ENCODE measurements at regions not wholly inside any gene's neighbourhood (a gene's known extent, or its start where the extent isn't known, plus 50 kb on each side); places are given as distances from the start of the nearest gene placed in this dataset.

DNA sequence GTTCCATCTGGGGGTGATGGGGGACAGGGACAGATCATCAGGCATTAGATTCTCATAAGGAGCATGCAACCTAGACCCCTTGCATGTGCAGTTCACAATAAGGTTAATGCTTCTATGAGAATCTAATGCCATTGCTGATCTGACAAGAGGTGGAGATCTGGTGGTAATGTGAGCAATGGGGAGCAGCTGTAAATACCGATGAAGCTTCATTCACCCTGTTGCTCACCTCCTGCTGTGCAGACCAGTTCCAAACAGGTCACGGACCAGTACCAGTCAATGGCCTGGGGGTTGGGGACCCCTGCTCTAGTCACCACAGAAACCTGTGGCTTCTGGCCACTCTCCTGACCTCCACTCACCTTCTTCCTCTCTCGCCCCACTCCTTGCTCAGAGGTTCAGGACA lies 229.9 kb downstream of the PTPRU start:
- no peak for DNase-seq (ENCODE audit: extremely low spot score)
- 90% methylated on average over 3 of the region's 3 CpGs for WGBS
- TF ChIP-seq, protein P1, sequence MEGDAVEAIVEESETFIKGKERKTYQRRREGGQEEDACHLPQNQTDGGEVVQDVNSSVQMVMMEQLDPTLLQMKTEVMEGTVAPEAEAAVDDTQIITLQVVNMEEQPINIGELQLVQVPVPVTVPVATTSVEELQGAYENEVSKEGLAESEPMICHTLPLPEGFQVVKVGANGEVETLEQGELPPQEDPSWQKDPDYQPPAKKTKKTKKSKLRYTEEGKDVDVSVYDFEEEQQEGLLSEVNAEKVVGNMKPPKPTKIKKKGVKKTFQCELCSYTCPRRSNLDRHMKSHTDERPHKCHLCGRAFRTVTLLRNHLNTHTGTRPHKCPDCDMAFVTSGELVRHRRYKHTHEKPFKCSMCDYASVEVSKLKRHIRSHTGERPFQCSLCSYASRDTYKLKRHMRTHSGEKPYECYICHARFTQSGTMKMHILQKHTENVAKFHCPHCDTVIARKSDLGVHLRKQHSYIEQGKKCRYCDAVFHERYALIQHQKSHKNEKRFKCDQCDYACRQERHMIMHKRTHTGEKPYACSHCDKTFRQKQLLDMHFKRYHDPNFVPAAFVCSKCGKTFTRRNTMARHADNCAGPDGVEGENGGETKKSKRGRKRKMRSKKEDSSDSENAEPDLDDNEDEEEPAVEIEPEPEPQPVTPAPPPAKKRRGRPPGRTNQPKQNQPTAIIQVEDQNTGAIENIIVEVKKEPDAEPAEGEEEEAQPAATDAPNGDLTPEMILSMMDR (IDR thresholded peaks at IDR 0.05): no peak
- TF ChIP-seq POLR2A (IDR thresholded peaks at IDR 0.05; ENCODE audit: low read depth) (no peak), POLR2AphosphoS5 (IDR thresholded peaks at IDR 0.05) (no peak), EP300 (IDR thresholded peaks at IDR 0.05) (no peak)
- intact Hi-C loops (cut with DNase I): no loop called here
- no peak overlapping the region for H3K4me3 ChIP-seq
- no peak overlapping the region for H3K27ac ChIP-seq (replicated peaks in 1 of 4)
- peaks cover 0 to 44% (median 0%) of the 10 kb centered on the region in 4 donors for H3K27me3 ChIP-seq
- H3K9me3 ChIP-seq: peaks cover 0 to 25% (median 16%) of the 10 kb centered on the region in 4 donors
- H3K4me1 ChIP-seq: peaks cover 0 to 9% (median 0%) of the 10 kb centered on the region in 4 donors
- H3K36me3 ChIP-seq: no peaks in the 10 kb centered on the region

DNA sequence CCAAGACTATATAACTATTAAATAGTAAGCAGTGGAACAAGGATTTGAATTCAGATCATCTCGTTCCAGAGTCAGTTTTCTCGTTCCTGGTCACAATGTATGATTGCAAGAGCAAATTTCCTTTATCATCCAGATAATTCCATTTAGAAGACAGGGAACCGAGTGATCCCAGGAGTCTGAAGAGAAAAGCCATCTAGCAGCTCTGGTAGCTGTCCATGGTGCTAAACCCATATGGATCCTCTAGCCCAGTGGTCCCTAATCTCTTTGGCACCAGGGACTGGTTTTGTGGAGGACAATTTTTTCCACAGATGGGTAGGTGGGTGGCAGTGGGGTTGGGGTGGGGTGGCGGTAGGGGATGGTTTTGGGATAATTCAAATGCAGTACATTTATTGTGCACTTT lies 229.4 kb downstream of the PTPRU start:
- intact Hi-C loops (cut with DNase I): no loop called here
- Histone ChIP-seq H3K4me3 (no peak overlapping the region), H3K4me1 (peaks cover 0 to 9% (median 0%) of the 10 kb centered on the region in 4 donors), H3K9me3 (peaks cover 0 to 25% (median 16%) of the 10 kb centered on the region in 4 donors), H3K27ac (replicated peaks in 1 of 4) (no peak overlapping the region), H3K36me3 (no peaks in the 10 kb centered on the region), H3K27me3 (peaks cover 0 to 44% (median 0%) of the 10 kb centered on the region in 4 donors)
- WGBS: 80% methylated on average over 4 of the region's 4 CpGs
- no peak for DNase-seq (ENCODE audit: extremely low spot score)
- TF ChIP-seq EP300 (IDR thresholded peaks at IDR 0.05) (no peak), POLR2AphosphoS5 (IDR thresholded peaks at IDR 0.05) (no peak), POLR2A (IDR thresholded peaks at IDR 0.05; ENCODE audit: low read depth) (no peak)
- TF ChIP-seq, protein P1 (IDR thresholded peaks at IDR 0.05): no peak

GRCh38 chr1:29462096-29462495 lies 225.8 kb downstream of the PTPRU start:
- Histone ChIP-seq H3K36me3 (no peaks in the 10 kb centered on the region), H3K4me1 (no peaks in the 10 kb centered on the region), H3K27ac (replicated peaks in 1 of 4) (no peak overlapping the region), H3K4me3 (no peak overlapping the region), H3K9me3 (peaks cover 0 to 25% (median 16%) of the 10 kb centered on the region in 4 donors), H3K27me3 (peaks cover 0 to 52% (median 0%) of the 10 kb centered on the region in 4 donors)
- no peak for DNase-seq (ENCODE audit: extremely low spot score)
- intact Hi-C loops (cut with DNase I): no loop called here
- no peak for TF ChIP-seq POLR2AphosphoS5 (IDR thresholded peaks at IDR 0.05)
- no peak for TF ChIP-seq EP300 (IDR thresholded peaks at IDR 0.05)
- TF ChIP-seq POLR2A (IDR thresholded peaks at IDR 0.05; ENCODE audit: low read depth): no peak
- TF ChIP-seq, protein P1 (IDR thresholded peaks at IDR 0.05): no peak
- WGBS: 79% methylated on average over 7 of the region's 7 CpGs

- DNase-seq (ENCODE audit: extremely low spot score): no peak
- WGBS: 85% methylated on average over 4 of the region's 7 CpGs
Measured at GRCh38 chr1:29461115-29461739, 224.9 kb downstream of the PTPRU start.

More at GRCh38 chr1:29461115-29461739, 224.9 kb downstream of the PTPRU start:
- TF ChIP-seq POLR2AphosphoS5 (IDR thresholded peaks at IDR 0.05) (no peak), EP300 (IDR thresholded peaks at IDR 0.05) (no peak), POLR2A (IDR thresholded peaks at IDR 0.05; ENCODE audit: low read depth) (no peak)
- TF ChIP-seq, protein P1 (IDR thresholded peaks at IDR 0.05): no peak
- intact Hi-C loops (cut with DNase I): no loop called here
- H3K4me1 ChIP-seq: no peaks in the 10 kb centered on the region
- H3K27me3 ChIP-seq: peaks cover 0 to 55% (median 0%) of the 10 kb centered on the region in 4 donors
- no peaks in the 10 kb centered on the region for H3K36me3 ChIP-seq
- no peak overlapping the region for H3K4me3 ChIP-seq
- peaks cover 0 to 22% (median 15%) of the 10 kb centered on the region in 4 donors for H3K9me3 ChIP-seq
- H3K27ac ChIP-seq (replicated peaks in 1 of 4): no peak overlapping the region

Data from esophagus muscularis mucosa (tissue), 4 donors.